NAMALWA (cell line): ENCODE measurements at regions not wholly inside any gene's neighbourhood (a gene's known extent, or its start where the extent isn't known, plus 50 kb on each side); places are given as distances from the start of the nearest gene placed in this dataset.
"Not testable (repeated sequence)": the region's sequence is repeated elsewhere in the genome, so short reads cannot be mapped to it uniquely, and the experiment has no call there.

Experiments
- DNase-seq: peaks from one replicate; pipeline ENCODE4 v3.0.0-alpha.2; 2015; ENCODE audit warnings: low spot score

GRCh38 chr1:208465786-208466590 is 221.8 kb upstream of the PLXNA2 start:
- no peak for DNase-seq

- no peak for DNase-seq
Measured at GRCh38 chr1:208467151-208467780, 223.1 kb upstream of the PLXNA2 start.

- no peak for DNase-seq
Measured at GRCh38 chr1:208475449-208475848, 231.3 kb upstream of the PLXNA2 start.

- DNase-seq = no peak
Measured at GRCh38 chr1:208475951-208476845, 232.0 kb upstream of the PLXNA2 start.

GRCh38 chr1:208476846-208477170 is 232.6 kb upstream of the PLXNA2 start:
- no peak for DNase-seq

GRCh38 chr1:208479435-208479834 is 235.3 kb upstream of the PLXNA2 start:
- no peak for DNase-seq

- DNase-seq = no peak
Measured at GRCh38 chr1:208485512-208485911, 241.3 kb upstream of the PLXNA2 start.

- no peak for DNase-seq
Measured at GRCh38 chr1:208486677-208487076, 242.5 kb upstream of the PLXNA2 start.

- not testable (repeated sequence) for DNase-seq
Measured at GRCh38 chr1:208488432-208488831, 244.2 kb upstream of the PLXNA2 start.

- DNase-seq = no peak
Measured at GRCh38 chr1:208496467-208497371, 252.5 kb upstream of the PLXNA2 start.

GRCh38 chr1:208497866-208498541 is 253.8 kb upstream of the PLXNA2 start:
- DNase-seq = no peak

GRCh38 chr1:208499026-208499425 is 254.8 kb upstream of the PLXNA2 start:
- DNase-seq = no peak

GRCh38 chr1:208499601-208500000 is 255.4 kb upstream of the PLXNA2 start:
- DNase-seq = no peak

GRCh38 chr1:208500375-208500774 is 256.2 kb upstream of the PLXNA2 start:
- DNase-seq = no peak

GRCh38 chr1:208501542-208501941 is 257.4 kb upstream of the PLXNA2 start:
- DNase-seq = no peak

GRCh38 chr1:208503787-208504186 is 259.6 kb upstream of the PLXNA2 start:
- no peak for DNase-seq

GRCh38 chr1:208506812-208507211 is 262.6 kb upstream of the PLXNA2 start:
- DNase-seq = no peak

- no peak for DNase-seq
Measured at GRCh38 chr1:208509072-208509471, 264.9 kb upstream of the PLXNA2 start.

GRCh38 chr1:208510192-208510952 is 266.2 kb upstream of the PLXNA2 start:
- no peak for DNase-seq

- no peak for DNase-seq
Measured at GRCh38 chr1:208511242-208511860, 267.2 kb upstream of the PLXNA2 start.
